ENCODE measurements at regions not wholly inside any gene's neighbourhood (a gene's known extent, or its start where the extent isn't known, plus 50 kb on each side); places are given as distances from the start of the nearest gene placed in this dataset.
"Not testable (repeated sequence)": the region's sequence is repeated elsewhere in the genome, so short reads cannot be mapped to it uniquely, and the experiment has no call there.

- Histone ChIP-seq H3K9me3 (ENCODE audit: insufficient read depth, low read length) (no peaks in the 10 kb centered on the region), H3K27me3 (ENCODE audit: low read depth, low read length) (no peaks in the 10 kb centered on the region), H3K79me2 (ENCODE audit: low read length) (no peaks in the 10 kb centered on the region), H2AFZ (ENCODE audit: low read depth, low read length) (no peak overlapping the region), H3K36me3 (replicated peaks; ENCODE audit: low read depth, low read length) (no peaks in the 10 kb centered on the region), H3K9ac (ENCODE audit: low read length) (no peak overlapping the region), H3K4me1 (ENCODE audit: low read length) (no peaks in the 10 kb centered on the region), H4K20me1 (ENCODE audit: insufficient read depth, low read length) (no peaks in the 10 kb centered on the region), H3K4me3 (ENCODE audit: low read length) (no peak overlapping the region), H3K27ac (ENCODE audit: low read length) (no peak overlapping the region), H3K4me2 (ENCODE audit: low read length) (no peak overlapping the region)
- TF ChIP-seq EZH2phosphoT487 (IDR thresholded peaks at IDR 0.05; ENCODE audit: low read depth), result no peak
Measured at GRCh38 chr4:160724063-160724462, 1439.7 kb downstream of the FSTL5 start.

GRCh38 chr4:160745126-160745525 is 1418.7 kb downstream of the FSTL5 start:
- Histone ChIP-seq H3K4me3 (ENCODE audit: low read length) (no peak overlapping the region), H3K9me3 (ENCODE audit: insufficient read depth, low read length) (no peaks in the 10 kb centered on the region; the same call in none of the 2 replicates), H4K20me1 (ENCODE audit: insufficient read depth, low read length) (no peaks in the 10 kb centered on the region), H3K79me2 (ENCODE audit: low read length) (no peaks in the 10 kb centered on the region), H3K27me3 (ENCODE audit: low read depth, low read length) (no peaks in the 10 kb centered on the region), H3K36me3 (replicated peaks; ENCODE audit: low read depth, low read length) (no peaks in the 10 kb centered on the region), H3K9ac (ENCODE audit: low read length) (no peak overlapping the region), H3K27ac (ENCODE audit: low read length) (no peak overlapping the region), H2AFZ (ENCODE audit: low read depth, low read length) (no peak overlapping the region), H3K4me2 (ENCODE audit: low read length) (no peak overlapping the region), H3K4me1 (ENCODE audit: low read length) (no peaks in the 10 kb centered on the region)
- TF ChIP-seq EZH2phosphoT487 (IDR thresholded peaks at IDR 0.05; ENCODE audit: low read depth) (no peak), CTCF (IDR thresholded peaks at IDR 0.05; ENCODE audit: low read depth, low read length) (no peak)

GRCh38 chr4:160746585-160746984 is 1417.2 kb downstream of the FSTL5 start:
- not testable (repeated sequence) for H3K4me3 ChIP-seq (ENCODE audit: low read length); H4K20me1 ChIP-seq (ENCODE audit: insufficient read depth, low read length); H3K9me3 ChIP-seq (ENCODE audit: insufficient read depth, low read length); H3K79me2 ChIP-seq (ENCODE audit: low read length); H3K4me1 ChIP-seq (ENCODE audit: low read length); H3K27me3 ChIP-seq (ENCODE audit: low read depth, low read length); H3K9ac ChIP-seq (ENCODE audit: low read length); H2AFZ ChIP-seq (ENCODE audit: low read depth, low read length); H3K4me2 ChIP-seq (ENCODE audit: low read length); H3K27ac ChIP-seq (ENCODE audit: low read length); H3K36me3 ChIP-seq (replicated peaks; ENCODE audit: low read depth, low read length)

- Histone ChIP-seq H4K20me1 (ENCODE audit: insufficient read depth, low read length) (no peaks in the 10 kb centered on the region), H3K4me3 (ENCODE audit: low read length) (no peak overlapping the region), H3K27ac (ENCODE audit: low read length) (no peak overlapping the region), H3K36me3 (replicated peaks; ENCODE audit: low read depth, low read length) (no peaks in the 10 kb centered on the region), H2AFZ (ENCODE audit: low read depth, low read length) (no peak overlapping the region), H3K79me2 (ENCODE audit: low read length) (no peaks in the 10 kb centered on the region), H3K4me2 (ENCODE audit: low read length) (no peak overlapping the region), H3K27me3 (ENCODE audit: low read depth, low read length) (no peaks in the 10 kb centered on the region), H3K9ac (ENCODE audit: low read length) (no peak overlapping the region), H3K9me3 (ENCODE audit: insufficient read depth, low read length) (no peaks in the 10 kb centered on the region), H3K4me1 (ENCODE audit: low read length) (no peaks in the 10 kb centered on the region)
- no peak for TF ChIP-seq EZH2phosphoT487 (IDR thresholded peaks at IDR 0.05; ENCODE audit: low read depth)
- TF ChIP-seq CTCF (IDR thresholded peaks at IDR 0.05; ENCODE audit: low read depth, low read length), result no peak
Measured at GRCh38 chr4:160772668-160773067, 1391.1 kb downstream of the FSTL5 start.

GRCh38 chr4:160795216-160795615 is 1368.6 kb downstream of the FSTL5 start:
- TF ChIP-seq EZH2phosphoT487 (IDR thresholded peaks at IDR 0.05; ENCODE audit: low read depth) (no peak), CTCF (IDR thresholded peaks at IDR 0.05; ENCODE audit: low read depth, low read length) (no peak)
- H3K4me3 ChIP-seq (ENCODE audit: low read length), result no peak overlapping the region
- H3K4me1 ChIP-seq (ENCODE audit: low read length), result no peaks in the 10 kb centered on the region

More at GRCh38 chr4:160795216-160795615, 1368.6 kb downstream of the FSTL5 start:
- Histone ChIP-seq H3K27ac (ENCODE audit: low read length) (no peak overlapping the region), H3K27me3 (ENCODE audit: low read depth, low read length) (no peaks in the 10 kb centered on the region), H4K20me1 (ENCODE audit: insufficient read depth, low read length) (no peaks in the 10 kb centered on the region), H3K9ac (ENCODE audit: low read length) (no peak overlapping the region), H2AFZ (ENCODE audit: low read depth, low read length) (no peak overlapping the region), H3K36me3 (replicated peaks; ENCODE audit: low read depth, low read length) (peaks cover 11% of the 10 kb centered on the region), H3K79me2 (ENCODE audit: low read length) (no peaks in the 10 kb centered on the region), H3K9me3 (ENCODE audit: insufficient read depth, low read length) (peaks cover 14% of the 10 kb centered on the region; the same call in 1 of the 2 replicates), H3K4me2 (ENCODE audit: low read length) (no peak overlapping the region)

Measured in OCI-LY3 (cell line).